ENCODE measurements at regions not wholly inside any gene's neighbourhood (a gene's known extent, or its start where the extent isn't known, plus 50 kb on each side); places are given as distances from the start of the nearest gene placed in this dataset.

- TF ChIP-seq CTCF (IDR thresholded peaks at IDR 0.05) (no peak), POLR2A (IDR thresholded peaks at IDR 0.05) (no peak)
These were observed 73.3 kb upstream of the SASH1 start for GRCh38 chr6:148269386-148269785.

Data from esophagus squamous epithelium (tissue), 4 donors.